Keratinocyte (primary cell): ENCODE measurements at regions not wholly inside any gene's neighbourhood (a gene's known extent, or its start where the extent isn't known, plus 50 kb on each side); places are given as distances from the start of the nearest gene placed in this dataset.

Experiments
- CTCF ChIP-seq, 3 experiments: IDR thresholded peaks in 1 of 3; conservative IDR thresholded peaks in 1 of 3; optimal IDR thresholded peaks in 1 of 3; 2 replicates in 2 of 3; 3 replicates in 1 of 3; pipeline versions ENCODE3 to v1.5.1; 2011; ENCODE audit warnings: low read length in 3 of 3, mild to moderate bottlenecking in 3 of 3, moderate library complexity in 2 of 3, control low read depth in 1 of 3, inconsistent platforms in 1 of 3; ENCODE audit not compliant: insufficient read depth in 2 of 3; ENCODE audit errors: extremely low read depth in 1 of 3
- EZH2 ChIP-seq: IDR thresholded peaks from one replicate; pipeline ENCODE4 v1.6.1; 2012; ENCODE audit warnings: inconsistent platforms, mild to moderate bottlenecking, low read length, moderate library complexity

DNA sequence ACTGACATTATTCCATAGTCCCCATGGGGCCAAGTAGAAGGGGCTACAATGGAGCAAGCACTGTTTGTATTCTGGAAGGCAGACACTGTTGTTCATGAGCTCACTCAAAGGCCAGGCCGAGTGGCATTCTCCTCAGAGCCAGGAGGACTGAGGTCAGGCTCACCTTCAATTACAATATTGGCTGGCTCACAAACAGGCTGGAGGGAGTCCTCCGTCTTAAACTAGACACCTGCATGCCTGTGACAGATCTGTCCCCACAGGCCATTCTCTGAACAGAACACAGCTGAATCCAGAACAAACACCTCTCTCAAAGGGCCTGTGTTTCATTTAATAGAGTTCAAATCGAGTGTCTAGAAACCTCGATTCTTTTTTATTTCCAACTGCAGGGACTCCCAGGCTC is 347.4 kb upstream of the PPP2R3A start:
- no peak for TF ChIP-seq CTCF (optimal IDR thresholded peaks at IDR 0.05 in 1 of 3, IDR thresholded peaks at IDR 0.05 in 1 of 3, conservative IDR thresholded peaks at IDR 0.05 in 1 of 3; ENCODE audit: extremely low read depth in 1 of 3, insufficient read depth in 2 of 3, low read length in 3 of 3)
- TF ChIP-seq EZH2, result no peak
